ENCODE measurements at regions not wholly inside any gene's neighbourhood (a gene's known extent, or its start where the extent isn't known, plus 50 kb on each side); places are given as distances from the start of the nearest gene placed in this dataset.

- DNase-seq (no peak), ATAC-seq (no peak)
- WGBS, 2 donors, result 85 to 91% methylated on average over 9 of the region's 9 CpGs
- Histone ChIP-seq H3K27ac (peak overlapping the region in 1 of 10 donors; percentile 62), H3K9me3 (no peaks in the 10 kb centered on the region), H3K36me3 (no peaks in the 10 kb centered on the region), H3K27me3 (peaks cover 0 to 37% (median 8%) of the 10 kb centered on the region in 7 donors), H3K4me3 (no peak overlapping the region), H3K4me1 (peaks cover 0 to 8% (median 0%) of the 10 kb centered on the region in 9 donors)
- no peak for TF ChIP-seq CTCF (IDR thresholded peaks at IDR 0.05)
- intact Hi-C loops (cut with DNase I), result no loop called here
Measured at GRCh38 chr7:27359181-27360125, 116.9 kb downstream of the EVX1 start.

GRCh38 chr7:27361522-27361921, 118.9 kb downstream of the EVX1 start:
- TF ChIP-seq CTCF (IDR thresholded peaks at IDR 0.05), result no peak
- Histone ChIP-seq H3K27ac (no peak overlapping the region), H3K4me3 (no peak overlapping the region), H3K36me3 (no peaks in the 10 kb centered on the region), H3K27me3 (peaks cover 0 to 23% (median 8%) of the 10 kb centered on the region in 7 donors), H3K9me3 (no peaks in the 10 kb centered on the region), H3K4me1 (peaks cover 0 to 20% (median 0%) of the 10 kb centered on the region in 9 donors)
- ATAC-seq (no peak), DNase-seq (no peak)
- 70 to 75% methylated on average over 10 of the region's 10 CpGs for WGBS, 2 donors
- intact Hi-C loops (cut with DNase I), result no loop called here

- WGBS, 2 donors, result 92 to 93% methylated on average over 4 of the region's 4 CpGs
- intact Hi-C loops (cut with DNase I), result no loop called here
- Histone ChIP-seq H3K9me3 (no peaks in the 10 kb centered on the region), H3K36me3 (no peaks in the 10 kb centered on the region), H3K27ac (no peak overlapping the region), H3K27me3 (peaks cover 0 to 21% (median 8%) of the 10 kb centered on the region in 7 donors), H3K4me3 (no peak overlapping the region), H3K4me1 (peaks cover 0 to 20% (median 0%) of the 10 kb centered on the region in 9 donors)
- DNase-seq, result no peak
- ATAC-seq, result no peak
- no peak for TF ChIP-seq CTCF (IDR thresholded peaks at IDR 0.05)
Measured at GRCh38 chr7:27362026-27362425, 119.4 kb downstream of the EVX1 start.

- Histone ChIP-seq H3K4me3 (peak overlapping the region in 2 of 10 donors; percentile 17 to 28), H3K27ac (peak overlapping the region in 9 of 10 donors; percentile 29 to 79 (median 71)), H3K9me3 (no peaks in the 10 kb centered on the region), H3K27me3 (peaks cover 0 to 17% (median 1%) of the 10 kb centered on the region in 7 donors), H3K4me1 (peaks cover 0 to 20% (median 0%) of the 10 kb centered on the region in 9 donors), H3K36me3 (no peaks in the 10 kb centered on the region)
- TF ChIP-seq CTCF (IDR thresholded peaks at IDR 0.05), result no peak
- peak; percentile 37 to 96 (median 73) for ATAC-seq
- DNase-seq, result peak; percentile 37 to 52
- intact Hi-C loops (cut with DNase I), result no loop called here
- 54 to 67% methylated on average over 4 of the region's 4 CpGs for WGBS, 2 donors
Measured at GRCh38 chr7:27364344-27364758, 121.7 kb downstream of the EVX1 start.
